HG03066 (cell line): ENCODE measurements at regions not wholly inside any gene's neighbourhood (a gene's known extent, or its start where the extent isn't known, plus 50 kb on each side); places are given as distances from the start of the nearest gene placed in this dataset.

ENCODE experiments used
- ATAC-seq: cut with Tn5 transposase; IDR thresholded peaks from one replicate; pipeline ENCODE4 v1.9.1; 2021; ENCODE audit warnings: low read depth; ENCODE audit not compliant: unreplicated experiment

DNA sequence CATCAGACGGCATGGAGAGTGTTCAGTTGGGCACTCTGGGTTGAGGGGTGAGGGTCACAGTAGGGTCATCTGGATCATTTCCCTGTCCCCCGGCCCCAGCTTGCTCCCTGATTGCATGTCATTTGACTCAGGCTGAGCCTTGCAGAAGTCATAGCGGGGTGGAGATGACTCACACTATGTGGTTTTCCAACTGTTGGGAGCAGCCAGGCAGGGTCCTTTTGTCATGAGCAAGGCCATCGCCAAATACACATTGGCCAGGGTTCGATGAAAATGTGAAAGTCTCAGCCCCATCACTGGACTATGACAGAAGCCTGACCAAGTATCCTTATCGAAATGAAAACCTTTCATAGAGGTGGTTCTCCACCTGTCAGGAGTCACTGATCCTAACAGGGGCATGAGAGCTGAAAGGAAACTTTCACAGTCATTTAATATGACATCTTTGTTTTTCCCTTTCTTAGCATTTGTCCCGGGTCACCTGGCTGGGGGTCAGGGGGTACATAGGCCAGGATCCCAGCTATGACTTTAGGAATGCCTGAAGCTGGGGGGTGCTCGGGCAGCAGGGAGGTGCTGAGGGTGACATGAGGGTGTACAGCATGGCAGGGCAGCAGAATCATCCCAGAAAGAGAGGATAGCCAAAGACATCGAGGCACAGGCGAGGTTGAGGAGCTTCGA, 70.2 kb upstream of the CD93 start:
- no peak for ATAC-seq

DNA sequence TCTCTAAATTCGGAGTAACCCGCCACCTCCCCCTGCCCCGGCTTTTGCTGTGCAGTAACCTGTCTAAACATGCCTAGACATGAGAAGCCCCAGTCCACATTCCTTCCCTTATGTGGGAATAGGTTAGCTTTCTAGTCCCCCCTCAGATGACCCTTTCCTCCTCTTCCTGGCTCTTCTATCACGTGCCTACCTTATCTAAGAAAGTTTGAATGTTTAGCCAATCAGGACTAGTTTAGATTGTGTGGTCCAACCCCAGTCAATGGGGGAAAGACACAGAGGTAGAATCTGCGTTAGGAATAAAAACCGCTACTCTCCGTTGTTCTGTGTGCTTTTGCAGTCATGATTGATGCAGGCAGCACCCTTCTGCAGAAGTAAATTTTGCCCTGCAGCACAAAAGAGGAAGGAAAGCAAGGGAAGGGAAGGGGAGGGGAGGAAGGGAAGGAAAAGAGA, 69.0 kb upstream of the CD93 start:
- no peak for ATAC-seq

DNA sequence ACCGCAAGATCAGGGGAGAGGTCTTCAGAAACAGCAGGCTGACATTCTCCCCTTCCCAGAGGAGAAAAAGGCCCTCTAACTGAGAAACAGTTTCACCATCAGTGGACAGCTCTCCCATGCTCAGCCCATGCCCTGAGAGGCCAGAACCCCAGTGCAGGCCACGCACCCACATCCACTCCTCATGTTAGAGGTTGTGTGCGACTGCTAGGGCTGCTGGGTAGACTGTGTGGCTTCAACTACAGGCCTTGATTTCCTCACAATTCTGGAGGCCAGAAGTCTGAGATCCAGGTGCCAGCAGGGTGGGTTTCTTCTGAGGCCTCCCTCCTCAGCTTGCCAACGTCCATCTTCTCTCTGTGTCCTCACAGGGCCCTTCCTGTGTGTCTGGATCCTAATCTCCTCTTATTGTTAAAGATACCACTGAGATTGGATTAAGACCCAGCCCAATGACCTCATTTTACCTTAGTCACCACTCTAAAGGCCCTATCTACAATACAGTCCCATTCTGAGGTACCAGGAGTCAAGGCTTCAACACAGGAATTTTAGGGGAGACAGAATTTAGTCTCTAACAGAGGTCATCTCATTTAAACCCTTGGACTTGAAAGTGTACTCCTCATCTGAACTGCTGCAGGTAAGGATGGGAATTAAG, 67.7 kb upstream of the CD93 start:
- no peak for ATAC-seq

DNA sequence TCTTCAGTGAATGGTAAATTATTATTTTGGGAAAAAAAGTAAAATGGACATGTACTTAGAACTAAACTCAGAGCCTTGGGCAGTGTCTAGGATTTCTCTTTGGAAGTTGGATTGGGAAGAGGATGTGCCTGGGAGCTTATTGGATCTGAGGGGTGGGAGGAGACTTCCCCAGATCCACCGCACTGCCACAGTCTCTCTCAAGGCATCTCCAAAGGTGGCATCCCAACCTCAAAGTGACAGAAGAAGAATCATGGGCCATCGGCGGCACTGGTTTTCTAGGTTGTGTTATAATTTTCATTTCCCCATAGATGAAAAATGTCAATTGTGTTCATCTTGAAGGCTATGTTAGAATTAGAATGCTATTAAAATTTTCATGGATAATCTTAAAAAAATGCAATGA, 66.8 kb upstream of the CD93 start:
- no peak for ATAC-seq

DNA sequence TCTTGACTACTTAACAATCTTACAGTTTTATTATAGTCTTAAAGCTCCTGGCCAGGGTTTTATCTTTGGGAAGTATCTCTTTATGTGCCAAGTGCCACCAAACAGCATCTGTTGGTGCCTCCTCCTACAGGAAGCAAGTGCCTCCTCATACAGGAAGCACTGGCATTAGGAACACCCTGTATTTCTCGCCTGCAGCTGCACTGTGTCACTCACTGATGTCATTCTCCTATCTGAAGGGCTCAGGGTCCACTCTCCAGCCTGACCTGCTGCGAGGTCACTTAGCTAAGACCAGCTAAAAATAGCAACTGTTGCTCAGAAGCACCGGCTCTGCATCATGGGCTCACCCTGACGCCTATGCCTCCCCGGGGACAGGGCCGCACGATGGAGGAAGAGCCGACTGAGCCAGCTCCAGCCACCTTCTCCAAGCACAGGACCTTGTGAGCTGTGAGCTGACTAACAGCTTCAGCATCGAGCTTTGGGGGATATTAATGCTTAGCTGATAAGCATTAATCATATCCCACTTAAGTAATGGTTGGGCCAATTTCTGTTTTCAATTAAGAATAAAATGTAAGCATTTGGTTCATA, 66.3 kb upstream of the CD93 start:
- ATAC-seq, result no peak

DNA sequence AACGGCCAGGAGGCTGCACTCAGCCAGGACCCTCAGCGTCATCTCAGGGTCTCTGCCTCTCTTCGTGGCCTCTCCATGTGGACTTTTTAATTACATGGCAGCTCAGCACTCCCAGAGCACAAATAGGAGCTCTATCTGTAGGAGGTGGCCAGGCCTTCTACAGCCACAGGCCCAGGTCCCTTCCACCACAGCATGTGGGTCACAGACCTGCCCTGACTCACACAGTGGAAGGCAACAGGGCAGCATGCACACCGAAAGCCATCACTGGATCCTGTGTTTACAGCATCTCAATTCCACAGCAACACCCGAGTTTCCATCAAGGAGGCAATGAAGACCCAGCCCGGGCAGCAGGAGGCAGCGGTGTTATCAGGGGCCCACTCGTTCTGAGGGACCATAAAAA, 65.8 kb upstream of the CD93 start:
- ATAC-seq, result no peak

DNA sequence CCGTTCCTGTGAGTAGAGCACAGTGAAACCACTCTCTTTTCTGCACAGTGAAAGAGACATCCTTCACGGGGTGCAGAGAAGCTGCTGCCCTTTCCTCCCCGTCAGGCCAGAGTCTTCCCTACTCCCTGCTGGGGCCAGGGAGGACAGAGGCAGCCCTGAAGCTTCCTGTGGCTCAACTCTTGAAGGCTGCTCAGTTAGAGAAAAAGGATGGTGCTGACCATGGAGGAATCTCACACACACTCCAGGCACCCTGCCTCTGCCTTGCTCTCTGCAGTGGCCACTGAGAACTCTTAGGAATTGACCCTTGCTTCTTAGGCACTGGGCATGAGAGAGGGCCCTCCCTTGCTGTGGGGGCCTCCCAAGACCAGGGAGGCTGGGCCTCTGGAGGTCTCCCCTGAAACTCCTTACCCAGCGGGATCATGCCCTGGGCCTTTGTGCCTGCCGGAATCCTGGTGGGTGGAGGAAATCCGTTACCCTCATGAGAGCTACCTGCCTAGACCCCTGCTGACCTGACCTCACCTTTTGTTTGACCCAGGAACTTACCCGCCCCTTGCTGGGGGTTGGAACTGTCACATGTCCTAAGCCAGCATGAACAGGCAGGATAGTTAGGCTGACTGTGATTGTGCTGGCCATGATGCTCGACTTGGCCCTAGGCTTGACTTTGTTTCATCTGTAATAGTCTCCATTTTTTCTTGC, 65.0 kb upstream of the CD93 start:
- ATAC-seq, result no peak

DNA sequence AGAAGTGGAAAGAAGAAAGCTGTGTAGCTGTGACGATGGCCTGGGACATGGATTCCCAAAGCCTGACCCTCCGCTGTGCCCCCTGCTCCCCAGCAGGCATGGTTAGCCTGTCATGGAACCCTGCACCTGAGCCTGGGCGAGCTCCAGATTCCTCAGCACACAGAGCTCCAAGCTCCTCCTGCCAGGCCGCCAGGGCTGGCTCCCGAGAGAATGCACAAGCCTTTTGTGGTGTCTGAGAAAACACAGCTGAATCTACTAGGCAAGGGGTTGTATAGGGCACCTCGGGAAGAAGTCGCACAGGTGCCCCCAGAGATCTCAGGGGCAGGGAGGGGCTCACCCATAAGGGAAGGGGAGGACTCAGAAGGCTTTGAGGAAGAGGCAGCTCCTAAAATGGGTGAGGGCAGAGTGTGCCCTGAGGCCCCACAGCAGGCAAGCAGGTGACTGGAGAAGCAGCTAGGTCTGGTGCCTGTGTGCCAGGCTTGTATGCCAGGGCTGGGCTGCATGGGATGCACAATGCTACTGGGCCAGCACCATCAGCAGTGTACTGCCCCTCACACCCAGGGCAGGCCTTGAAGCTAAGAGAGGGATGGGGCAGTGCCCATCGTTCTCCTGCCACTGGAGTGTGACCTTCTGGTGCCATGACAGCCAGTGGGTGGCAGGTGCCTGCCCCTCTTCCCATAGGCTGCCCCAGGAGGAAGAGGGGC, 64.3 kb upstream of the CD93 start:
- no peak for ATAC-seq

DNA sequence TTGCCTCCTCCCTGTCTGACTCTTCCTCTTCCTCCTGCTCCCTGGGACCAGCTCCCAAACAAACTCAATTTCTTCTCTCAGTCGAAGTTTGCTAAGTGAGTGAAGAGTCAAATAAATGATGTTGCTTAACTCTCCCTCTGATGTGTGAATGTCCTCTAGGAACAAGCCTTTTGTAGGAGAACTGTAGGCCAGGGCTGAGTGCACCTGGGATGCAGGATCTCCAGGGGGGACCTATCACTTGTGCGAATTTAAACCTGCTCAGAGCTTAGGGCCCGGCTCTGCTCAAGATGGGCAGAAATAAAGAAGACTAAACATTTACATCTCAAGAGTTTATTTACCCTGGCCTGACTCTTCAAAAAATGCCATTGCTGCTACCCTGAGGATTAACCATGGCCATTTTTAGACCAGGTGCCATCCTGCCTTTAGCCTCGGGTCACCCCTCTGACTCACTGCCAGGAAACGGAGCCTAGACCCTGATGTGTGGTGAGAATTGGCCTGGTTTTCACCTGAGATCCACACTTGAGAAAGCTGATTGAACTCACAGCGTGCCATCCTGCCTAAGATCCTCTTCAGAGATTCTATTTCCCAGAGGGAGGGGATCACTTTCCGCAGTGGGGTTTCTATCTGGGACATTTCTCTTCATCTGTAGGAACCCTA, 63.6 kb upstream of the CD93 start:
- no peak for ATAC-seq

DNA sequence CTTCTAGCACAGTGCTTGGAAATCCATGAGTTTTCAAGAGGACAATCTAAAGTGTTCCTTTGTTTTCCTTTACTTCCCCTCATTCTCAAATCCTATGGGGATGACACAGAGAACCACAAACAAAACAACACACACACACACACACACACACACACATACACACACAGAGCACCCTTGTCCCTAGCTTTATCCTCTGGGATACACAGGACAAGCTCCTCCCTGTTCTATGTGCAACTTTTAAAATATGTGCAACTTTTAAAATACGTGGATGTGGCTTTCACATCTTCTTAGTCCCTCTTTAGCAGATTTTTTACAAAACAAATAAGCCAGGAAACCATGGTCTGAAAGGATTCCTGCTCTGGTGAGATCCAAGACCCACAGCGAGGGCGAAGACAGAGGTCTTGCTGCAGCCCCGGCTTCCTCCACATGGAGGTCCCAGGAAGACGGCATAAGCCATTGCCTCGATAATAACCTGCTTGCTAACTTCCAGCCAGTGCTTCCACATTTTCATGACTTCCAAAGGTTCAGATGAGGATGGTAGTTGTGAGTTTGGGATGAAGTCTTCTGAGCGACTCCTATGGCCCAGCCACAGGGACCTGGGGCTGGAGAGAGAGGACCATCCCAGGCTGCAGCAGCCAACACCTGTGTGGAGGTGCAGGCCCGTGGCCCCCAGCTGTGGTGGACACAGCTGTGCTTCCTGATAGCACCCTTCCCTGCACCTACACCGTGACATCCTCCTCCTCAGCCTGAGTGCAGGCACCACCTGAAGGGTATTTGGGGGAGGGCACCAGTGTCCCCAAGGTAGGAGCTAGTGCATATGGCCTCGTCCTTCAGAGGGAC, 62.8 kb upstream of the CD93 start:
- no peak for ATAC-seq

DNA sequence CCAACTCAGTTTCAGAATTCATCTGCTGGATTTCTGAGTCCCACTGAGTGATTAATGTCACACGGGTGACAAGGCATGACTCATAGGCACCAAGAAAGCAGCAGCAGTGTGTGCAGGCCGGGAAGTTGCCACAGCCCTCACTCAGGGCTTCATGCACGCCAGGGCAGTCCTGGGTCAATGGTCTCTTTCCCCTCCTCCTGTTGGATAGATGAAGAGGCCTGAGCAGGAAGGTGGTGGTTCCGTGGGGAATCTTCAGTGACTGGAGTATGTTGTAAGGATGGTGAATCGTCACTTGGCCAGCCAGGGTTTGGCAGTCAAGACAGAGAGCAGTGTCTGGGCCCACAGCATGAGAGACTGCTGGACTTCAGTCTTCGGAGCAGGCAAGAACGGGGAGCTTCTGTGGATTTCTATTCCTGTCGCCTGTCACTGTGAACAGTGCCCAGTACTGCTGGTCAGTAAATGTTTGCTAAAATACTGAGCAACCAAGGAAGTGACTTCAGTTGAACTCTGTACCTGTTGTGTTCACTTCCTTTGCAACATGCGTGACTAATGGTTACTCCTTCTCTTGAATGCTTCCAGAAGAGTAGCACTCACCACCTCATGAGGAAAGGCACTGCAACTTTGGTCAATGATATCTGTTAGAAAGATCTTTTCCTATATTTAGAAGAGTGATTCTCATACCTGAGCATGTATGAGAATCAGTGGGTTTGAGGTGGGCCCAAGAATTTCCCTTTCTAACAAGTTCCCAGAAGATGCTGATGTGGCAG, 62.0 kb upstream of the CD93 start:
- peak; percentile 63 for ATAC-seq

DNA sequence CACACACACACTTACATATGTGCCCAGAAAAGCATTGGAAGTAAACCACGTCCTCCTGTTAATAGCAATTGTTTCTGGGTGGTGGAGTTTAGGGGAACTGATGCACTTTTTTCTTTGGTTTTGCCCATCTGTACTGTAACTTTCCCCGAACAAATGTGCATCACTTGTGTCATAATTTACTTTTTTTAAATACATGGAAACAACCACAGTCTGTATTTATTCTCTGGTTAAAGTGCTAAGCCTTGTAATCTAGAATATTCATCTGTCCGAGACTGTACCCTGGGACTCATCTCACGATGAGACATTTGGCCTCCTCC, 61.5 kb upstream of the CD93 start:
- no peak for ATAC-seq

DNA sequence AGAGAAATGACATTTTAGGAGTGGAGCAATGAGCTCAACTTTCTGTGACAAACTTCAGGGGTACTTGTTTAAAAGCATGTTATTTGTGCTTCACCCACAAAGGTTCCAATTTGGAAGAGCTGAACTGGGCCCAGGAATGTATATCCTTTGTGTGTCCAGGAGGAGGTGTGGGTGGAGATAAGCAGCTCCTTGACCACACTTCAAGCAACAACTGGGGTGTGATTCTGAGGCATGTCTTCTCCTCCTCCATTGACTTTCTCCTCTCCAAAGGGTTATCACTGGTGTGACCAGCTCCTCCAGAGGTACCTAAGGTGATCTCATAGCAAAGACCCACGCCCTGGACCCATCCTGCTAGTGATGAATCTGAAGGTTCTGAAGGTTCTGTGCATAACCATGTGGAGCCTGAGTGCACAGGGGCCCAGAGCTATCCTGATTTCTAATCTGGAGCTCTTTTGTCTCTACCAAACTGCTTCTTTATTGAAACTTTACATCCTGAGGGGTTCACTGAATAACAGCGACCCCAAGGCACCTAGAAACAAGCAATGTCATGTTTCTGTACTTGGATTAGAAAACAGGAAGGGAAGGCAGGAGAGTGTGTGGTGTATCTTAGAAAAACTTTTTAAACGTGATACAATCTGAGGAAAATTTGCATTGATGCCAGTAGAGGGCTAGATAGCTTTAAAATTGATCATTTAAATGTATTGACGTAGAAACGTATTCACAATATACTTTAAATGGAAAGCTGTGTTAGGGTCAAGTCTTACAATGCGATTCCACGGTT, 60.9 kb upstream of the CD93 start:
- ATAC-seq, result no peak

DNA sequence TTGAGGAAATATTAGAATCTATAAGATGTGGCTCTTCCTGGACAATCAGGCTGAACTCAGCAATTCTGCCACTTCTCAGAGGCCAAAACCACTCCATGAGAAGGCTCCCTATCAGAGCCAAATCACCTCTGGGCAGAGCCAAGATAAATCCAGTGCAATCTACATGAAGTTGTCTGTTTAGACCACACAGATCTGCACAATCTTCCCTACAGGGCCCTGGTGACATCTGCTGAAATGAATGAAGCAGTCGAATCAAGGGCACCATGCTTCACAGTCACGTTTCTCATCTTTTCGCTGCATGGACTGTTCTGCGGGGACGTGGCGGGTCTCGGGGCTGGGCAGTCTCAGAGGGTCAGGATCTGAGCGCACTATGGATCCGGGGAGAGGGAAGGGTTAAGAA, 60.1 kb upstream of the CD93 start:
- no peak for ATAC-seq

DNA sequence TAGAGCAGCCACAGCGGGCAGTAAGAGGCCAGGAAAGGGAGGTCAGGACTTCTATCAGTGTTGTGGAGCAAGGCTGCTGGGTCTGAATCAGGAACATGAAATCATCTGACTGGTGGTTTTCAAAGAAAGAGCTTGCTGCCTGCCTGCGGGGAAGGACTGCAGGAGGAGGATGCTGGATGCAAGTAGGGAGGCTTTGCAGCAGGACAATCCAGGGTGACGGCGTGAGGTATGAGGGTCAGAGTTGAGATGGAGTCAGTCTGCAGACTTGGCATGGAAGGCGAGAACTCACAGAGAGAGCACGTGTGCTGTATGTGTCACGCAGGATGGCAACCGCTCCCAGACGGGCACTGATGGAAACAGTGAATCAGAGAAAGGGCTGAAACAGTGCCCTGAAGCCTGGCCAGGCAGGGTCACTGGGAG, 59.2 kb upstream of the CD93 start:
- ATAC-seq, result no peak

DNA sequence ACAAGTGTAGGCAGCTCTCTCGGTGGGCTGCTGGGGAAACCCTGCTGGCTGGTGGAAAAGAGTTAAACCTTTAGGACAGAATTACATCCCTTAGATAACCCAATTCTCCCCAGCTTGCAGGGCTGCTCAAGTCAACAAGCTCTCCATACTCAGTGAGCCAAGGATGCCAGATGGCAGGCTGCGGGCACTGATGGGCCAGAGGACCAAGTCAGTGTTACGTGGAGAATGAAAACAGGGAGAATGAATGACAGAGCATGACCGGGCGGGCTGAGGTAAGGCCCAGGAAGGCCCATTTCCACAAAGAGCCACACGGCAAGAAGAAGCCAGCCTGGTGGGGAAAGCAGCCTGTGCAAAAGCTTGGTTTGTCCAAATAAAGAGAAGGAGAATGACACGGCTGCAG, 58.7 kb upstream of the CD93 start:
- no peak for ATAC-seq

DNA sequence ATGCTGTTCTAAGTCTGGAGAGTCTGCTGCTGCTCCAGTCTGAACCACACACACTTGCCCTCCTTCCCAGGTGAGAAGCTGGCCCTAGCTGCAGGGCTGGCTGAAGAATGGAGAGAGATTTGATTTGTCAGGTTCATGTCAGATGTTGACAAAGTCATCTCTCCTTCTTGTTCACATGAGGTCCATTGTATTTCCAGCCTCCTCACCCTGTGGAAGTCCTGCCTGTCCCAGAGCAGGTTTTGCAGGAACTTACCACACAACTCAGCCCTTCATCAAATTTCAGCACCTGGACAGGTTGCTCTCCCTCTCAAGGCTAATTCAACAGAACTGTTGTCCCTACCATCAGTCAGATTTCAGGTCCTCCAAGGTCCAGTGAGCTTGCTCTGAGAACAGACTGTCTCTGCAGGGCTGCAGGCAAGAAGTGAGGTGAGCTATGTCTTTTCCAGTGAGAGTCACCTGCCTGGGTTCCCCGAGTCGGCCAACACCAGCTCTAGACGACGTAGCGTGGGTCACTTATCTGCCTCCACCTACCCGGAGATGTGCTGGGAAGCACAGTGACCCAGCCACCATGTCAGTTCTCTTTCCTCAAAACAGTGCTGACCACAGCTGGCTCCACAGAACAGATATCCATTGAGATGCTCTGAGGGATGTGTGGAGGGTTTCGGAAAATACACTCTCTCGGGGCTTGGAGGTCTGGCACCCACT, 58.0 kb upstream of the CD93 start:
- ATAC-seq, result no peak

DNA sequence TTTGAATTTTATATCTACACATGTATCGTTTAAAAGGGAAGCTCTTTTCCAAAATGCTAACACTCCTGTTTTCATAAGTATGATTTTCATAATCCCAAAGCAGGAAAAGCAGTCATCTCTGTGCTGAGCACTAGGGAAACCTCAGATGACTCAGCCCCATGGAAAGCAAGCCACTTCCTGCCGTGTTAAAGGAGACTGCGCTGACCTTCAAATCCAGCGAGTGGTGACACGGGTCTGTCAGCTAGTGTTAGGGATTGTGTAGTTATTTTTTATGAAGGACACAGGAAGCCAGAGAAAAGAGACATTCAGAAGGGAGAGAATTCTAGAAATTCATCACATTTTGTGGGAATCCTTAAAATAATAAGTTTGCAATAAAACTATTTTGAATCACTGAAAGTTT, 57.0 kb upstream of the CD93 start:
- no peak for ATAC-seq
